GM19468 (cell line): ENCODE measurements at regions not wholly inside any gene's neighbourhood (a gene's known extent, or its start where the extent isn't known, plus 50 kb on each side); places are given as distances from the start of the nearest gene placed in this dataset.
"Not testable (repeated sequence)": the region's sequence is repeated elsewhere in the genome, so short reads cannot be mapped to it uniquely, and the experiment has no call there.

Experiments
- ATAC-seq: cut with Tn5 transposase; IDR thresholded peaks from one replicate; pipeline ENCODE4 v1.9.1; 2021; ENCODE audit warnings: mild to moderate bottlenecking, moderate library complexity, moderate number of reproducible peaks; ENCODE audit not compliant: unreplicated experiment; ENCODE audit errors: extremely low read depth

DNA sequence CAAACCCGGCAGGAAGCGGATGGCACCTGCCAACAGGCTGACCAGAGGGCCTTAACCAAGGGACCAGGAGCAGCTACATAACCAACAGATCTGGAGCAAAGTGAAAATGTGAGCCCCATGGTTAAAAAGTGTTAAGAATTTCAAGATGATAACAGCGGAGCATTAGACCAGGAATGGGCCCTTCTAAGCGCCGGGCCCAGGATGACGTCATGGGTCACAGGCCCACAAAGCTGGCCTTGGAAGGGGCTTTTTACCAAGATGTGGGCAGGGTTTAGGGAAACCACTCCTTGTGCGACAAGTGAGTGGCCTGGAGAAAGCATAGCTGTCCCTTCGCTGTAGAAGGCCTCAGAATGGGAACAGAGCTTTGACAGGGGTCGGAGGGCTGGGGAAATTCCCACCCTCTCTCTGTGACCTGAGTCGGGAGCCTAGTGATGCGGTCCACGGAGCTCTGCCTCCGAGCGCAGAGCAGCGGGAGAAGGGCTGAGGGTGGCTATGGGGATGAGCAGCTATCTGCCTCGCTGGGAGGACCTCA lies 84.4 kb upstream of the RPL38 start:
- no peak for ATAC-seq

DNA sequence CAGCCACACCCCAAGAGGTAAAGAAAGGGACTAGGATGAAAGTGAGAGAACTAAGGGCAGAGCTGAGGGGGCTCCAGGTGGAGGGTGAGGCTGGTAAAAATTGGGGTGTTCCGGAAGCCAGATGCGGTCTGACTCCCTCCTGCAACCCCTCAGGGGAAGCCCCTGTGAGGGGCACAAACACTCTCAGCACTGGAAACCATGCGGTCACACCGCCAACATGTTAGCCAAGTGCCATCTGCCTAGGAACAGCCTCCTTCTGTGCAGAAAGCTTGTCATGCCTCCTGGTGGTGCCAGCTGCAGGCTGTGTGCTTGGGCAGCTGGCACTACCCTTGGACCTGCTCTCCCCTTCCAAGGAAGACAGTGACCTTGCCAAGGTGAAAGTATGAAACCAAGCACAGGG lies 83.5 kb upstream of the RPL38 start:
- ATAC-seq, result no peak

DNA sequence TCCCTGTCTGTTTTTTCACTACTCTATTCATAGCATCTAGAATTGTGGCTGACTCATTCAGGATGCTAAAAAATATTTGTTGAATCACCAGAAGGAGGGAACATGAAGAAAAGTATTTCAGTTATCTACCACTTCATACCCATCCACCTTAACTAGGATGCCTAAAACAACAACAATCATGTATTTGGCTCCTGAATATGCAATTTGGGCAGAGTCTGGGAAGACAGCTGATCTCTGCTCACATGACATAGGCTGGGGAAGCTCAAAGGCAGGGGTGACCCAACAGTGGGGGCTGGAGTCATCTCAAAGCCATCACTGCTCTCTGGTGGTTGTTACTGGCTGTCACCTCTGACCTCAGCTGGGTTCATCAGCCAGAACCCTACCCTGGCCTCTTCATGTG lies 80.1 kb upstream of the RPL38 start:
- ATAC-seq, result no peak

DNA sequence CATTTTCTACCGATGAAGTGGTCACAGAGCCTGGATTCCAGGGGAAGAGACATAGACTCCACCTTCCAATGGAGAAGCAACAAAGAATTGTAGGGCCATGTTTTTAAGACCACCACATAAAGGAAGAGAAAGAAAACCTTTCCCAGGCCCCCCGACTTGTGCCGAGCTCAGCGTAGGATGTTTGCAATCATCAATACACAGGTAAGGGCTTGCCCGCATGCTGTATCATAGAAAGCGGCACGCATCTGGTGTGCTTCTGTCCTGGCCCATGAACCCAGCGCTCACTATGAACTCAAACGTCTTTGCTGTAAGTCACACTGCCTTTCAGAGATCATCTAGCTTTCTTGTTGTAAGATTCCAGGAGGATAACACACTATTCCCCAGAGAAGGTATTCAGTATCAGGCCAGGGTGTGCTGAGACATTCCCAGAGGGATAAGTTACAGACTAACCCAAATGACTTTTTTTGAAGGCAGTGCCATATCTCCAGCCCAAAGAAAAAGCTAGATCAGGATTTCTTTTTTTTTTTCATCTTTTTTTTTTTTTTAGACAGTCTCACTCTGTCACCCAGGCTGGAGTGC lies 79.5 kb upstream of the RPL38 start:
- ATAC-seq, result no peak

DNA sequence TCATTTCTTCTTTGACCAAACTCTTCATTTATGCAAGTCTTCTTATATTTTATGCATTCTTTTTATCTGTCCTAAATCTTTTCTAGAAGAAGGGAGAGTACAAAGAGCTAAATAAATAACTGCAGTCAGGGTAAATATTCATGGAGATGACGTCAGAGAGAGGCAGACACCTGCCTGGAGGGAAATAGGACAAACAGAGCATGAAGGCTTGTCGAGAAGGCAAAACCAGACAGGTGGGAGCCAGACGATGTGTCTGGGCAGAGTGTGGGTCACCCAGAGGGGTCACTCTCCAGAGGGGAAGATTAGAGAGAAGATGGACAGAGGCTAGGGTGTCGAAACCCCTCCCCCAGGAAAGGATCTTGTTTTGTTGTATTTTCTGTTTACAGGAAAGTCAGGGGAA lies 78.3 kb upstream of the RPL38 start:
- ATAC-seq, result no peak

DNA sequence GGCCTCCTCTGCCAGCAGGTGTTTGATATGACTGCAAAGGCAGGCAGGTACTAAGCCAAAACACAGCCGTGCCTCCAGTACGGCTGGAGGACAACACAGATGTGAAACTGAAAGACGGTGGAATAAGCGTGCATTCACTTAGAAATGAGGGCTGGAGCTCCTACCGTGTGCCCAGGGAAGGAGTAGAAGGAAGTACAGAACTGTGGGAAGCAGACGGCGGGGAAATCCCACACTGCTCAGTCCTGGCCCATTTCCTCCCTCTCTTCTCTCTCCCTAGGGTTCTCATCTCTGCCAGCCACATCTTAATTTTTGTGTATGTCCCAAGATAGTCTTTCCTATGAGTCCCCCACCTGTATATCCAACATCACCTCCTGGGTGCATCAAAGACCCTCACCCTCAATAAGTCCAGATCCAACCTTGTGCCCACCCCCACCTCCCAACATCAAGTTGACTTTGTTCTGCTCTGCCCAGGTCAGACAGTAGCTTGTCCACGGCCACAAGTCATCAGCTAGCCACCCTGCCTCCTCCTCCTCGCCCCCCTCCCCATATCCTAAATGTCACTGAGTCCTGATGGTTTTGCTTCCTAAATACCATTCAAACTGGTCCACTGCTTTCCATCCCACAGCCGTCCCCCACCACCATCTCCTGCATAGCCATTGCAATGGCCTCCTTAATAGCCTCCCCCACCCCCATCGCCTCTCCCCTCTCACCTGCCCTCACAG lies 77.1 kb upstream of the RPL38 start:
- ATAC-seq, result no peak

DNA sequence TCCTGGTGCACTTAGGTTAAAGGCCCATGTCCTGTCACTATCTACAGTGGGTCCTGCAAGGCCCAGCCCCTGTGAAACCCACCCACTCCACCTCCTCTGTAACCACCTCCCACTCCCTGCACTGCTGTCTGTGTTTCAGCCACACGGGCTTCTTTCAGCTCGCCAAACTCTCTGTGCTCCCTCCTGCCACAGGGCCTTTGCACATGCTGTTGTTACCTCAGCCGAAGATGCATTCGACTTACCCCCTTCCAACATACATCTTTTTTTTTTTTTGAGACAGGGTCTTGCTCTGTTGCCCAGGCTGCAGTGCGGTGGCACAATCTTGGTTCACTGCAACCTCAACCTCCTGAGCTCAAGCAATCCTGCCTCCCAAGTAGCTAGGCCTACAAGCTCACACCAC lies 76.5 kb upstream of the RPL38 start:
- ATAC-seq, result no peak

DNA sequence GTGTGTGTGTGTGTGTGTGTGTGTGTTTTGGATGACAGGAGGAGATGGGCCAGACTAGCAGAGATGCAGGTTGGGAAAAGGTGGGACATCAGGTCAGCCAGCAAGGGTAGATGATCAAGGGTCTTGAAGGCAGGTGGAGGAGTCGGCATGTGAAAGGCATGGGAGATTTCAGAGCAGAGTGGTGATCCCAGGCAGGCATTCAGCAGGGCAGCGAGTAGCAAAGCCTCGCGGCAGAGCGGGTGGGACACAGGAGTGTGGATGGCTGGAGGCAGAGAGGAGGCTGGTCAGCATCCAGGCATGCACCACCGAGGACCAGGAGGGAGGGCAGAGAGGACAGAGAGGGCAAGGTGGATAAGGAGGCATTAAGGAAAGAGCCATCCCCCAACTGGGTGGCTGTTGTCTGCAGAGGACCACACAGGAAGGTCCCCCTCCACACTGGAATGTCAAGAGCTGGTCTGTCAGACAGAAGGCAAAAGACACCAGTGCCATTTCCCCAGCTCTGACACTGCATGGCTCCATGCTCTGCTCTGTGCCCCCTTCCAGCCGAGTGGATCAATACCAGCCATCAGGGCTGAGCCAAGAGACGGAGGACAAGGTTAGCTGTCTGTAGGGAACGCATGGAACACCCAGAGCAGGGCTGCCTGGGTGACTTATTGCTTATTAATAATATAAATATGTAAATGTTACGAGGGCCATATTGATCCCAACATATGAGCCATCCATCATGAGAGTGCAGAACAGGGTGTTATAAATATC lies 74.8 kb upstream of the RPL38 start:
- no peak for ATAC-seq

DNA sequence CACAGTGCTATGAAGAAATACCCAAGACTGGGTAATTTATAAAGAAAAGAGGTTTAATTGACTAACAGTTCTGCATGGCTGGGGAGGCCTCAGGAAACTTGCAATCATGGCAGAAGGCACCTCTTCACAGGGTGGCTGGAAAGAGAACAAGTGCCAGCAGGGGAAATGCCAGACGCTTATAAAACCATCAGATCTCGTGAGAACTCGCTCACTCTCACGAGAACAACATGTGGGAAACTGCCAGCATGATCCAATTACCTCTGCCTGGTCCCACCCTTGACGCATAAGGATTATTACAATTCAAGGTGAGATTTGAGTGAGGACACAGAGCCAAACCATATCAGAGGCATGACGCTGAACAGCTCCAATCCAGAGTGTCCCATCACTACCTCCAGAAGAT lies 73.7 kb upstream of the RPL38 start:
- ATAC-seq, result not testable (repeated sequence)

DNA sequence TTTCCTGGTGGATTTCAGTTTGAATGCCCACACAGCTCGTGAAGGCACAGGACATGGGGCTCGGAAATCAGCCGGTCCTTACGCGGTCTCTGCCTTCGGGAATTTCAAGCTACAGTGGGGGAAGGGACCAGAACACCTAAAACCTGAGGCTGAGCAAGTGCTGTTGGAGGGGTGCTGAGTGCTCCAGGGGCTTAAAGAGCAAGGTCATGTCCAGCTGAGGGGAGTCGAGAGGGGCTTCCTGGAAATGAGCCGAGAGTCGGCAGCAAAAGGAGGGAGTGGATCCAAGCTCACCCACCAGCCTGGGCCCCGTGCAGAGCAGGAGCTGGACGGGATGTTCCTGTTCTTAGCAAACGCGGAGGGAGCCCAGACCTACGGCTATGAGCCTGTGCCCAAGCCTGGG lies 73.2 kb upstream of the RPL38 start:
- ATAC-seq, result no peak

DNA sequence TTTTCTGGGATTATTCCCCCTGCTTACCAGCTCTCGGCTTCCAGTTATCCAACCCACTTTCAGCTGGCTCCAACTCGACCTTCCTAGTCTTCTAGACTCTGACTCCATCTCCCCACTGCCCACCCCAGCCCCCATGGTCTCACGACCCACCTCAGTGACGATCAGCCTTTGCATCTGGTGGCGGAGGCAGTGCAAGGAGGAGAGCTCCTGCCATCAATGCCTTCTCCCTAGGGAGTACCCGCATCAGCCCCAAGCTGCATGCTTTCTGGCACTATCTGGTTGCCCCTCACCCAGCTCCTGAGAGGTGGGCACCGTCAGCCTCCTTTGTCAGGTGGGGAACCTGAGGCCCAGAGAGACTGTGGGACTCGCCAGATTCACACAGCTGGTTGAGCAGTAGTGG lies 72.6 kb upstream of the RPL38 start:
- ATAC-seq, result no peak

DNA sequence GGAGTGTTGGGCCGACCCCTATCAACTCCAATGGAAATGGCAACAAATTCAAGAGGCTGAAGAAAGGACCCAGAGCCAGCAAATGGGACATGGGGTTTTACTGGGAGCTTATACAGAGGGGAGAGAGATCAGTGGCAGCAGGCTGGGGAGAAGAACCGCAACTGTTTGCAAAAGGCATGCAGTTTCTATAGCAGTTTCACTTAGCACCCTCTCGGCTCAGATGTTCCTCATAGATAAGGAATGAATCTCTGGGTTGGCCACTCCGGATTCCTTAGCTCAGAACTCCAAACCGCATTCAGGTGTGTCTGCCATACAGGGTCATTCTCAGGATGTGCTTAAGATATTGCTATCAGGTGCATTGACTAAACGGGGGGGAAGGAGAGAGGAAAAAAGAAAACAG lies 71.1 kb upstream of the RPL38 start:
- no peak for ATAC-seq

DNA sequence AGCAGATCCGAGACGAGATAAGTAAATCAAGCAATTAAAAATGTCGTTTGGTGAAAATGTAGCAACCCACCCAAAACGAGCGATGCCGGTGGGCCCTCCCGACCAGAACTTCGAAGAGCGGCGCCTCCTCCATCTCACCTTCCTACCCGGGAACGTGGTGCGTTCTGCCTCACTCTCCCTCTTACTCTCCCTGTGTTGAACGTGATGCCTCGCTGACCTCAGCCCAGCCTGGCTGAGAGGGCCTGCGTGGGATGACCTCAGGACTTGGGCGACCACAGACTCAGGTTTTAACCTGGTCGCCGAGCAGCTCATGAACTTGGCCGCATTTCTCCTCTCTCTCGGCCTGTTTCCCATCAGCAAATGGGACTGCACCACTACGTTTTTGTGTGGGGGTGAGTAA lies 69.7 kb upstream of the RPL38 start:
- no peak for ATAC-seq

DNA sequence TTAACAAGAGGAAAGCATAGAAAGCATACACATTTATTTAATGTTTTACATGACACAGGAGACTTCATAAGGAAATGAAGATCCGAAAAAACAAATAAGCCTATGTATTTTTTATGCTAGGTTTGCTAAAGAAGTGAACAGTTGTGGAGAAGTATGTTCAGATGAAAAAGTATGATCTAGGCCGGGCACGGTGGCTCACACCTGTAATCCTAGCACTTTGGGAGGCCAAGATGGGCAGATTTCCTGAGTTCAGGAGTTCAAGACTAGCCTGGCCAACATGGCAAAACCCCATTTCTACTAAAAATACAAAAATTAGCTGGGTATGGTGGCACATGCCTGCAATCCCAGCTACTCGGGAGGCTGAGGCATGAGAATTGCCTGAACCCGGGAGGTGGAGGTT lies 69.2 kb upstream of the RPL38 start:
- not testable (repeated sequence) for ATAC-seq

DNA sequence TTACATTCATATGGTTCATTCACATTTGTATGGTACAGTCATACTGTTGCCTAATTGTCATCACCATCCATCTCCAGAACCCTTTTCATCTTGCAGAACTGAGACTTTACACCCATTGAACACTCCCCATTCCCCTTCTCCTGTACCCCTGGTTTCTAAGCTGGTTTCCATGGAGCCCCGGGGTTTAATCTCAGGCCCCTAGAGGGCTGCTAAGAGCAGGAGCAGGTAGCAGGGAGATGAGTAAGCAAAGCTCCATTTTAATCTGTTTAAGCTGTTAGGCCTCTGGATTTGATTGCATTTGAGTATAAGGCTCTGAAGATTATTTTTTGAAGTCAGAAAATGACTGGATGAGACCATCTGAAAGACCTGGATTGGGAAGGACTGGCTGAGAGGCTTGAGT lies 68.5 kb upstream of the RPL38 start:
- no peak for ATAC-seq

DNA sequence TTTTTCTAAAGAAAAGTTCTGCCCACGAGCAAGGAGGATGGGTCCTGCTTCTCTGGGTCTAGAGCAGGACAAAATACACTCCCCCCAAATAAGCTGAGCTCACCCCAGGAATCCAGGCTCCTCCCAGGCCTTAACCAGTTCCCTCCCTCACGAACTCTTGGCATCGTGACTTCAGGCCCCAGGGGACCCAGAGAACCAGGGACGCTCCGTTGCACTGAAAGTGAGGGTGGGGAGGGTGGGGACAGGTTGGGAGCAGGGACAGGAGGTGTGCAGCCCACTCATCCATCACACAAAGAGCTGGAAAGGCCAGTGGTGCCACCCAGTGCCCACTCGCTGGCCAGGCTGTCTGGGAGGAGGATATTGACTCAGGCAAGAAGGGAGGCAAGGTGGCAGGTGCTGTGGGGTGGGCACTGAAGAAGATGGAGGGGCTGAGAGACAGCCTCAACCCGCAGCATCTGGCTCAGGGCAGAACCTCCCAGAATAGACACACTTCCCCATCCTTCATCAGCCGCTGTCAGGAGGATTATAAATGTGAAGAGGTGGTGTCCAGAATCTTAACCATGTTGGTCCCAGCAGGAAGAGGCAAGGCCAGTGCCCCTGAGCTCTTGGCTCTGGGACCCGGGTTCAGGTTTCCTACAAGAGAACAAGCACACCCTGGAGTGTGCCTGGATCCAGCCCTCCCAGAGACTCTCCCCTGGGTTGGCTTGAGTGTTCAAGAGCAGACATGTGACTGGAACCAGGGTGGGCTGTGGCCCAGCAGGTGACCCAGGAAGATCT lies 67.9 kb upstream of the RPL38 start:
- no peak for ATAC-seq

DNA sequence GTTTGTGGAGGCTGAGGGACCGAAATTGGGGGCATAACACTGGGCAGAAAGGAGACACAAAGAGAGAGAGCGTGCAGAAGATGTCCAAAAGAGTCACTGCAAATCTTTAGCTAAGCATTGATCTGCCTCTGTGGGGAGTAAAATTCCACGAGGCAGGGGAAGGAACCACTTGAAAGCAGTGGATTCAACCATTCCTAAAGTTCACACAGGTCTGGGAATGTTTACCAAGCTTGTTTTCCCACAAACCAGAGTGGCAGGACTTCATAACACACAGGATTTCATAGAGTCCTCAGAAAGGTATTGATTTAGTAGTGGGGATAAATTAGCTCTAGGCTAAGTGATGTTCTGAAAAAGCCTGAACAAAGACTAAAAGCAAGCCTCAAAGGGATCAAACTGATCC lies 66.1 kb upstream of the RPL38 start:
- ATAC-seq, result no peak

DNA sequence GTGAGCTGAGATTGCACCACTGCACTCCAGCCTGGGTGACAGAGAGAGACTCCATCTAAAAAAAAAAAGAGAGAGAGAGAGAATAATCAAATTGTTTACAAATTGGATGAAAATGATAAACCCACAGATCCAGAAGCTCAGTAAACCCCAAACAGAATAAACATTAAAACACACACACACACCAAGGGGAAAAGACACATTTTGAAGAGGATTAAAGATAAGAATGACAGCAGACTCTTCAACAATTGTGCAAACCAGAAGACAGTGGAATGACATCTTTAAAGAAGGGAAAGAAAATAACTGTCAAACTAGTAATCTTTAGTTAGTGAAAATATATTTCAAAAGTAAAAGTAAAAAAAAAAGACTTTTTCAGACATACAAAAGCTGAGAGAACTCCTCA lies 64.4 kb upstream of the RPL38 start:
- ATAC-seq, result no peak

DNA sequence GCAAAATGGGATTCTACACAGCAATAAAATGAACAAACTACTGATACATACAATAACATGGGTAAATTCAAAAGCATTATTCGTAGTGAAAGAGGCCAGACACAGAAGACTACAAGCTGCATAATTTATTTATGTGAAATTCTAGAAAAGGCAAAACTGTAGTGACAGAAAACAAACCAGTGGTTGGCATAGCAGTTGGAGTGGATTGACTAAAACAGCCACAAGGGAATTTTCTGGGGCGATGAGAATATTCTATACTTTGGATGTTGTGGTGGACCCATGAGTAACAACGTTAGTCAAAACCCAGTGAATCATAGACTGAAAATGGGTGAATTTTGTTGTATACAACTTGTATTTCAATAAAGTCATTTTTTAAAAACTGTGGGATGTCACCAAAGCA lies 63.2 kb upstream of the RPL38 start:
- no peak for ATAC-seq

DNA sequence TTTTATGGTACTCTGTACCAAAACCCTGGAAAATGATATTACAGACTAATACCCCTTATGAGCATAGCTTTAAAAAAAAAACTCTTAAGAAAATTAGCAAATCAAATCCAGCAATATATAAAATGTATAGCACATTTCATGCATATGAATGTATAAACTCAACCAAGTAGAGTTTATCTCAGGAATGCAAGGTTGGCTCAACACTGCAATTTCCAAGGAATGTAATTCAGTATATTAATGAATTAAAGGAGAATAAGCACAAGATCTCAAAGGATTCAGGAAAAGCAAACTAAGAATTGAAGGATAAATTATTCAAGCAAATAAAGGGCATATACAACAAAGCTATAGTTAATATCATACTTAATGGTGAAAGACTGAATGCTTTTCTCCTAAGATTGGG lies 61.9 kb upstream of the RPL38 start:
- ATAC-seq, result no peak

DNA sequence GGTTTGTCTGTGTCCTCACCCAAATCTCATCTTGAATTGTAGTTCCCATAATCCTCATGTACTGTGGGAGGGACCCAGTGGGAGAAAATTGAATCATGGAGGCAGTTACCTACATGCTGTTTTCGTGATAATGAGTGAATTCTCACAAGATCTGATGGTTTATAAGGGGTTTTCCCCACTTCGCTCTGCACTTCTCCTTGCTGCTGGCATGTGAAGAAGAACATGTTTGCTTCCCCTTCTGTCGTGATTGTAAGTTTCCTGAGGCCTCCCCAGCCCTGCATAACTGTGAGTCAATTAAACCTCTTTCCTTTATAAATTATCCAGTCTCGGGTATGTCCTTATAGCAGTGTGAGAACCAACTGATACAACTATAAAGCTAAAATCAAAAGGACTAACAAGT lies 60.2 kb upstream of the RPL38 start:
- ATAC-seq, result not testable (repeated sequence)
